HG02943 (cell line): ENCODE measurements at regions not wholly inside any gene's neighbourhood (a gene's known extent, or its start where the extent isn't known, plus 50 kb on each side); places are given as distances from the start of the nearest gene placed in this dataset.

Source experiments
- ATAC-seq: cut with Tn5 transposase; IDR thresholded peaks from one replicate; pipeline ENCODE4 v1.9.1; 2021; ENCODE audit warnings: mild to moderate bottlenecking, low read depth, moderate library complexity; ENCODE audit not compliant: unreplicated experiment

DNA sequence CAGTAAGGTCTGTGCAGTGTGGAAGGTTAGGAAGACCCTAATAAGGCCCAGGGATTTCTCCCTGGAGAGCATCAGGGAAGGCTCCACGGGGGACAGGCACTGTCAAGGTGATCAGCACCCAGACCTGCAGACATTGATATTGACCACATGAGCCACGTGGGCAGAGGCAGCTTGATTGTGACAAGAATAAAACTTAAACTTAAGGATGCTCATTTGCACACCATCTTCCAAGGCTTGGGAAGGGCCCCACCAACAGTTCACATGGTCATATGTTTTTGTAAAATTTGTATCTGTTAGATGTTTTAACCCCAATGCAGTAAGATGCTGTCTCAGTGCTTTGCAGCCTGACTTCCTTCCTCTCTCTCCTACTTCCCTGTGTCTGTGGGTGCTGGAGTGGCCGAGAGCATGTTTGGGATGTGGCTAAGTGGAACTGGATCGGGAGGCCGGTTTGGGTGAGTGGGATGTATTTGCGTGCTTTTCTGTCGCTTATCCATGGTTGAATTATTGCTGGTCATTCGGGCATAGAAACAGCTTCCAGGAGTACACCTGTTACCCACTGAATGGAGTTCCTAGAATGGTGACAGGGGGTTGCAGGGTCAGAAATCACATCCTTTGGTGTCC lies 49.8 kb upstream of the OLIG2 start:
- no peak for ATAC-seq
